Gastroesophageal sphincter (tissue), 3 donors: ENCODE measurements at regions not wholly inside any gene's neighbourhood (a gene's known extent, or its start where the extent isn't known, plus 50 kb on each side); places are given as distances from the start of the nearest gene placed in this dataset.

Source experiments
- CTCF ChIP-seq, 4 experiments: fragments of 200-600 bp in 2 of 4; fragments of 450-650 bp in 2 of 4; sonication (generic) in 1 of 4; IDR thresholded peaks; one replicate each; pipeline ENCODE4 v1.5.1; 2017 to 2019; ENCODE audit warnings: antibody characterized with exemption in 4 of 4, mild to moderate bottlenecking in 2 of 4, moderate library complexity in 2 of 4
- EP300 ChIP-seq: sonication (generic); formaldehyde crosslinking; IDR thresholded peaks from one replicate; pipeline ENCODE4 v1.6.1; 2017; ENCODE audit warnings: antibody characterized with exemption, mild to moderate bottlenecking
- POLR2AphosphoS5 ChIP-seq: sonication (generic); formaldehyde crosslinking; IDR thresholded peaks from one replicate; pipeline ENCODE4 v1.6.1; 2017; ENCODE audit warnings: antibody characterized with exemption

DNA sequence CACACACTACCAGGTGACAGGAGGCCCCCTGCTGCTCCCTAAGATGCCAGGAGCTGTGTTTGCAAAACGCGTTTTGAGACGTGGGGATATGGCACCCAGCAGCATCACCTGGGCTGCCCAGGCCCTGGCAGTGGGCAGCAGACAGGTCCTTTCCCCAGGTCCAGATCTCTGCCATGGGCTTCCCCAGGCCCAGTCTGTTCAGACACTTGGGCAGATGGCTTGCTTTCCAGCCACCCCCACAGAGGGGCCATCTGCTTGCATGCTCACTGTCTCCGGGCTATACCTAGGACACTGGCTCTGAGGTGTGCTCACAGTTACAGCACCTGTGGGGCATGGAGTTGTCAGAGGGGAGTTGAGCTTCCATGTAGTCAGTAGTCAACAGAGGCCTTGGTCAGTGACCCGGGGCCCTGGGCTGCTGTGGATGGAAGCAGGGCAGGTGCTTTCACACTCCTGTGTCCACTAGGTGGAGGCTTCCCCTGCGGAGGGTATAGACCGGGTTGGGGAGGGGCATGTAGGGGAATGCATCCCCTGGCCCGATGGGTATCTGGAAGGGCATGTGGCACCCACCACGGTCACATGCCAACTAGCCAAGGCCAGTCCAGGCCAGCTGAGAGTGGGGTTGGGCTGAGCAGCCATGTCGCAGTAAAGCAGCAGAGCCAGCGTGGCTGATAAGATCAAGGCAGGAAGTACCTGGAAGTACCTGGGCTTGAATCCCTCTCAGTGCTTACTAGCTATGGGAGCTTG lies 185.4 kb upstream of the SLC24A3 start:
- TF ChIP-seq CTCF (IDR thresholded peaks at IDR 0.05): no peak
- no peak for TF ChIP-seq EP300
- TF ChIP-seq POLR2AphosphoS5: no peak
